B cell (primary cell): ENCODE measurements at regions not wholly inside any gene's neighbourhood (a gene's known extent, or its start where the extent isn't known, plus 50 kb on each side); places are given as distances from the start of the nearest gene placed in this dataset.

Source experiments
- ATAC-seq: fragments of 200-7000 bp; cut with Tn5 transposase; one replicate; pipeline ENCODE4 v1.10.0; 2021; ENCODE audit warnings: low read depth, mild to moderate bottlenecking, moderate number of reproducible peaks, moderate library complexity
- CTCF ChIA-PET: fragments of 350-600 bp; sonication (Branson Sonifier 250); formaldehyde crosslinking; loops from one replicate; lab custom pipeline; 2021; ENCODE audit warnings: antibody characterized with exemption, inconsistent platforms; lab: Charles Lee
- POLR2A ChIA-PET: fragments of 350-600 bp; sonication (Branson Sonifier 250); formaldehyde crosslinking; loops from one replicate; lab custom pipeline; 2021; ENCODE audit warnings: antibody characterized with exemption; lab: Charles Lee
- DNase-seq: peaks from one replicate; pipeline ENCODE4 v3.0.0; 2013
- H2AFZ ChIP-seq: 2 replicates; pipeline ENCODE4 v1.6.1; 2012; ENCODE audit warnings: mild to moderate bottlenecking, low read depth, low read length; ENCODE audit not compliant: insufficient read depth, poor library complexity, severe bottlenecking
- H3K27ac ChIP-seq, 2 donors: 1 replicate in 1 of 2; 2 replicates in 1 of 2; pipeline ENCODE4 v1.5.1; 2012 to 2013; ENCODE audit warnings: low read length in 2 of 2, mild to moderate bottlenecking in 2 of 2, moderate library complexity in 1 of 2
- H3K27me3 ChIP-seq, 4 experiments: fragments of 200-600 bp in 1 of 4; sonication (generic) in 1 of 4; replicated peaks in 1 of 4; 1 replicate in 2 of 4; 2 replicates in 2 of 4; pipeline versions ENCODE4 v1.6.1 to v1.7.0; 2013 to 2016; ENCODE audit warnings: low read length in 3 of 4, mild to moderate bottlenecking in 2 of 4, mixed read lengths in 1 of 4, moderate library complexity in 1 of 4; ENCODE audit not compliant: insufficient read depth in 4 of 4, control insufficient read depth in 3 of 4; ENCODE audit errors: control extremely low read depth in 1 of 4
- H3K36me3 ChIP-seq, 2 experiments: replicated peaks in 1 of 2; 1 replicate in 1 of 2; 2 replicates in 1 of 2; pipeline versions ENCODE4 v1.6.1 to v1.7.1; 2013; ENCODE audit warnings: low read length in 1 of 2; ENCODE audit not compliant: insufficient read depth in 2 of 2, control insufficient read depth in 1 of 2; ENCODE audit errors: control extremely low read depth in 1 of 2, extremely low read depth in 1 of 2
- H3K4me1 ChIP-seq, 2 donors: fragments of 200-600 bp in 1 of 2; sonication (generic) in 1 of 2; 1 replicate in 1 of 2; 2 replicates in 1 of 2; pipeline versions ENCODE4 v1.5.1 to v1.6.1; 2013 to 2017; ENCODE audit warnings: low read length in 2 of 2; ENCODE audit not compliant: control insufficient read depth in 2 of 2, insufficient read depth in 2 of 2
- H3K4me2 ChIP-seq: replicated peaks from 2 replicates; pipeline ENCODE3; 2012; ENCODE audit warnings: mild to moderate bottlenecking, low read depth, low read length; ENCODE audit not compliant: poor library complexity, severe bottlenecking
- H3K4me3 ChIP-seq, 5 experiments: fragments of 200-600 bp in 1 of 5; sonication (generic) in 1 of 5; 1 replicate in 3 of 5; 2 replicates in 2 of 5; pipeline versions ENCODE4 v1.5.1 to v1.7.0; 2011 to 2016; ENCODE audit warnings: low read length in 4 of 5, mild to moderate bottlenecking in 4 of 5, low read depth in 2 of 5, control low read depth in 1 of 5, moderate library complexity in 1 of 5; ENCODE audit not compliant: insufficient read depth in 1 of 5; ENCODE audit errors: control extremely low read depth in 1 of 5, extremely low read depth in 1 of 5
- H3K79me2 ChIP-seq: fragments of 200-600 bp; sonication (generic); one replicate; pipeline ENCODE4 v1.6.0; 2016; ENCODE audit warnings: low read length; ENCODE audit not compliant: control insufficient read depth, insufficient read depth
- H3K9ac ChIP-seq: fragments of 200-600 bp; sonication (generic); 2 replicates; pipeline ENCODE4 v1.6.1; 2017; ENCODE audit warnings: mild to moderate bottlenecking, low read length, moderate library complexity
- H3K9me3 ChIP-seq, 3 donors: one replicate each; pipeline versions ENCODE4 v1.6.1 to v1.7.1; 2013; ENCODE audit warnings: low read length in 2 of 3; ENCODE audit not compliant: control insufficient read depth in 2 of 3, insufficient read depth in 1 of 3; ENCODE audit errors: control extremely low read depth in 1 of 3
- H4K20me1 ChIP-seq: 2 replicates; pipeline ENCODE4 v1.6.0; 2012; ENCODE audit warnings: mild to moderate bottlenecking, low read length; ENCODE audit not compliant: insufficient read depth, control insufficient read depth, poor library complexity, severe bottlenecking
- H3K27ac Mint-ChIP-seq: one replicate; pipeline ENCODE4 v1.8.0; 2021; ENCODE audit warnings: mixed read lengths
- H3K27me3 Mint-ChIP-seq: one replicate; pipeline ENCODE4 v1.8.0; 2021; ENCODE audit warnings: mixed read lengths
- H3K4me1 Mint-ChIP-seq: one replicate; pipeline ENCODE4 v1.8.0; 2021; ENCODE audit warnings: mixed read lengths
- H3K4me3 Mint-ChIP-seq: one replicate; pipeline ENCODE4 v1.8.0; 2021; ENCODE audit warnings: mixed read lengths
- H3K9me3 Mint-ChIP-seq: one replicate; pipeline ENCODE4 v1.8.0; 2022; ENCODE audit warnings: mixed read lengths; ENCODE audit not compliant: insufficient read depth
- CTCF ChIP-seq: fragments of 200-600 bp; IDR thresholded peaks from one replicate; pipeline ENCODE4 v1.8.0; 2022; ENCODE audit warnings: antibody characterized with exemption, mild to moderate bottlenecking
- EZH2 ChIP-seq: IDR thresholded peaks from 2 replicates; pipeline ENCODE4 v1.6.1; 2012; ENCODE audit warnings: borderline replicate concordance, low read depth, mild to moderate bottlenecking, moderate library complexity, low read length; ENCODE audit not compliant: insufficient read depth, poor library complexity, severe bottlenecking
- WGBS: methylation state at CpG from one replicate; pipeline ENCODE4 v1.1.5; 2013; ENCODE audit warnings: missing lambda C conversion rate; ENCODE audit not compliant: insufficient coverage; 5-methylcytosine and 5-hydroxymethylcytosine counted together
- intact Hi-C: fragments of 100-400 bp; cut with micrococcal nuclease; formaldehyde crosslinking; loops from one replicate; pipeline ENCODE4 v1.10.0; 2022

GRCh38 chr18:26764586-26764985 lies 100.9 kb downstream of the AQP4 start:
- no peaks in the 10 kb centered on the region for H3K9me3 Mint-ChIP-seq
- CTCF ChIA-PET: no interaction called here
- no peak for ATAC-seq
- Histone ChIP-seq H3K27me3 (no peaks in the 10 kb centered on the region), H3K9me3 (peaks cover 0 to 3% (median 0%) of the 10 kb centered on the region in 3 donors), H2AFZ (no peak overlapping the region), H3K36me3 (no peaks in the 10 kb centered on the region), H3K27ac (no peak overlapping the region), H3K9ac (no peak overlapping the region), H3K4me2 (no peak overlapping the region), H3K79me2 (no peaks in the 10 kb centered on the region), H4K20me1 (no peaks in the 10 kb centered on the region), H3K4me1 (no peaks in the 10 kb centered on the region), H3K4me3 (no peak overlapping the region)
- TF ChIP-seq EZH2 (no peak), CTCF (no peak)
- intact Hi-C loops: no loop called here
- DNase-seq: no peak
- POLR2A ChIA-PET: no interaction called here
- H3K27ac Mint-ChIP-seq: no peak overlapping the region
- H3K4me3 Mint-ChIP-seq: no peak overlapping the region
- H3K4me1 Mint-ChIP-seq: no peaks in the 10 kb centered on the region
- H3K27me3 Mint-ChIP-seq: no peaks in the 10 kb centered on the region

- H3K36me3 ChIP-seq: no peaks in the 10 kb centered on the region
- ATAC-seq: no peak
- ChIA-PET POLR2A (no interaction called here), CTCF (no interaction called here)
- H2AFZ ChIP-seq: no peak overlapping the region
- H3K27ac ChIP-seq: no peak overlapping the region
- H3K9ac ChIP-seq: no peak overlapping the region
- H3K79me2 ChIP-seq: no peaks in the 10 kb centered on the region
- Mint-ChIP-seq H3K27me3 (no peaks in the 10 kb centered on the region), H3K4me1 (no peaks in the 10 kb centered on the region), H3K9me3 (no peaks in the 10 kb centered on the region), H3K27ac (no peak overlapping the region), H3K4me3 (no peak overlapping the region)
- DNase-seq: no peak
- H3K27me3 ChIP-seq: no peaks in the 10 kb centered on the region
- H3K4me1 ChIP-seq: no peaks in the 10 kb centered on the region
- 82% methylated on average over 1 of the region's 1 CpG for WGBS
- no peak overlapping the region for H3K4me2 ChIP-seq
- intact Hi-C loops: no loop called here
- TF ChIP-seq CTCF: no peak
- TF ChIP-seq EZH2: no peak
- H4K20me1 ChIP-seq: no peaks in the 10 kb centered on the region
- no peak overlapping the region for H3K4me3 ChIP-seq
- H3K9me3 ChIP-seq: peaks cover 0 to 3% (median 0%) of the 10 kb centered on the region in 3 donors
These were observed 101.3 kb downstream of the AQP4 start for GRCh38 chr18:26764177-26764576.
